ENCODE measurements at regions not wholly inside any gene's neighbourhood (a gene's known extent, or its start where the extent isn't known, plus 50 kb on each side); places are given as distances from the start of the nearest gene placed in this dataset.

DNA sequence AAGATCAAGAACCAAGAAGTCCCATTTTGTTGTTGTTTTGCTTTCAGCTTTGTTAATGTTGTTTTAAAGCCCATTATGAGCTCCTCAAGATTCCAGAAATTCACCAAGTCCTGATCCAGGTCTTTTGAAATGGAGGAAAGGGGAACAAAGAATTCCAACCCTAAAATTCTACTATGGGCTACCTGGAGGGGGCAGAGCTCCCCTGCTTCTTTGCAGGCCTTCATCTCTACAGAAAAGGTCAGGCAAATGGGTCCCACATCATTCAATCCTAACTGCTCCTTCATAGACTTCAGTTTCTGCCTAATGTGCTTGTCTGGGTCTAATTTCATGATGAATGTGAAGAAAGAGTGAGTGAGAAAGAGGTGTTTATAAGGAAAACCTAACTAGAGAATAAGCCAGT lies 375.5 kb downstream of the TOX3 start:
- H3K4me3 ChIP-seq (ENCODE audit: low read depth, low read length) = no peak overlapping the region
- no peak for DNase-seq (ENCODE audit: low read depth)
- TF ChIP-seq, protein P1, sequence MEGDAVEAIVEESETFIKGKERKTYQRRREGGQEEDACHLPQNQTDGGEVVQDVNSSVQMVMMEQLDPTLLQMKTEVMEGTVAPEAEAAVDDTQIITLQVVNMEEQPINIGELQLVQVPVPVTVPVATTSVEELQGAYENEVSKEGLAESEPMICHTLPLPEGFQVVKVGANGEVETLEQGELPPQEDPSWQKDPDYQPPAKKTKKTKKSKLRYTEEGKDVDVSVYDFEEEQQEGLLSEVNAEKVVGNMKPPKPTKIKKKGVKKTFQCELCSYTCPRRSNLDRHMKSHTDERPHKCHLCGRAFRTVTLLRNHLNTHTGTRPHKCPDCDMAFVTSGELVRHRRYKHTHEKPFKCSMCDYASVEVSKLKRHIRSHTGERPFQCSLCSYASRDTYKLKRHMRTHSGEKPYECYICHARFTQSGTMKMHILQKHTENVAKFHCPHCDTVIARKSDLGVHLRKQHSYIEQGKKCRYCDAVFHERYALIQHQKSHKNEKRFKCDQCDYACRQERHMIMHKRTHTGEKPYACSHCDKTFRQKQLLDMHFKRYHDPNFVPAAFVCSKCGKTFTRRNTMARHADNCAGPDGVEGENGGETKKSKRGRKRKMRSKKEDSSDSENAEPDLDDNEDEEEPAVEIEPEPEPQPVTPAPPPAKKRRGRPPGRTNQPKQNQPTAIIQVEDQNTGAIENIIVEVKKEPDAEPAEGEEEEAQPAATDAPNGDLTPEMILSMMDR (conservative IDR thresholded peaks at IDR 0.05; ENCODE audit: low read depth, low read length) = no peak

DNA sequence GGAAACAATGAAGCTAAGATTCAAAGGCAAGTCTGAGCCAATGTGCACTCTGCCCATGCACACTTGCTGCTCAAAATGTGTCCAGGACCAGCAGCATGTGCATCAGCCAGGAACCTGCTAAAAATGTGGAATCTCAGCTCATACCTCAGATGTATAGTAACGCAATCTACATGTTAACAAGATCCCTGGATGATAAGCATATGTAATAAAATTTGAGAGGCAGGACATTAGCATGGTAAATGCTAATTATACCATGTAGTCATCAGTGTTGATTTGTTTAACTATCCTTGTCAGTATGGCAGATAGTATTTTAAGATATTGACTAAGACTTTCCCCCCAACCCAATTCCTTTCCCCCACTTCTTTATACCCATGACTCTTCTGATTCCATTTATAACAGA lies 379.6 kb downstream of the TOX3 start:
- no peak overlapping the region for H3K4me3 ChIP-seq (ENCODE audit: low read depth, low read length)
- DNase-seq (ENCODE audit: low read depth) = no peak
- TF ChIP-seq, protein P1 (conservative IDR thresholded peaks at IDR 0.05; ENCODE audit: low read depth, low read length) = no peak

DNA sequence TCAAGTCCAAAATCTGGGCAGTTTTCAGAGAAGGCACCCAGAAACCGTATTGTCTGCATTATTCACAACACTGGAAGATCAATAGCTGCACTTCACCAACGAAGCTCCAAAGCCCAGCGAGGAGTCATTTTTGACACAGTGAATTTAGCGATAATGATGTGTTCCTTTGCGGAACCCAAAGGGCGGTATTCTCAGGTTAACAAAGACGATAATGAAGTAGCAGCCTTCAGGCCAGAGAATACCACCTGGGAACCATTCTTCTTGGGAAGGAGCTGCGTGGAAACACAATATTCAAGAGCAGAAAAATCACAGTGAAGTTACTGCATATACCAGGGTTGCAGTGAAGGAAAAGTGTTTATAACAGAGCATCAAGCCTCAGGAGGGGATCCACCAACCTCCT lies 381.0 kb downstream of the TOX3 start:
- H3K4me3 ChIP-seq (ENCODE audit: low read depth, low read length) = no peak overlapping the region
- TF ChIP-seq, protein P1 (conservative IDR thresholded peaks at IDR 0.05; ENCODE audit: low read depth, low read length) = no peak
- no peak for DNase-seq (ENCODE audit: low read depth)

DNA sequence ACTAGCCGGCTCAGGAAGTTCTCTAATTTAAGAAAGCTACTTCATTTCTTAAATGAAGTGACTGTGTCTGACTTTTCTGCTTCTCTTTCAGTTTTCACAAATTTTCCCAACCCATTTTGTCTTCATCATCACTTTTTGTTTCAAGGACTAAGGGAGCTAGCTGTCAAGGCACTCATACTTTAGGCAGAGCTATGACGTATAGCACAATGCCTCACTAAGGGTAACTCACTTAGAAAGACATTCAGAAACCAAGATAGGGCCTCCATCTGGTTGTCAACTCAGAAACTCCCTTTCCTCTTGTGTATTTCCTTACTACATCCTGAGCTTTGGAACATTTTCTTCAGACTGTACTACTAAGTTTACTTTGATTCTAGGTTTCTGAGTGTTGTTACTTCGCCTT lies 397.9 kb downstream of the TOX3 start:
- H3K4me3 ChIP-seq (ENCODE audit: low read depth, low read length) = no peak overlapping the region
- TF ChIP-seq, protein P1 (conservative IDR thresholded peaks at IDR 0.05; ENCODE audit: low read depth, low read length) = no peak
- DNase-seq (ENCODE audit: low read depth) = no peak

DNA sequence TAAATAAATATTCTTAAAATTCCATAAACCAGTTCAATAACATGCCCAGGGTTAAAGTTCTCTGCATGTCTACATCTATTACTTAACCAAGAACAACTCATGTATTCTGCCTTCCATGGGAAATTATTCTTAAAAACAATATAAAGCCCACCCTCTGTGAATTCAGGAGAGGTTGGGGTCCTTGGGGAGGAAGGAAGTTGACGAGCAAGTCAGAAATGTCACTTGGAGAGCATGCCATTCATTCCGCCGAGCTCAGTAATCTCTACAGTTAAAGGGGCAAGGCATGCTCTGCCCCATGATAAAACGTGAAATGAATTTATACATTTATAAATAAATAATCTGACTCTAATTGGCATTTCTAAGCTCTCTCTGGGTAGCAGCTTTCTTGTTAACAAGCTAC lies 405.1 kb downstream of the TOX3 start:
- DNase-seq (ENCODE audit: low read depth) = no peak
- H3K4me3 ChIP-seq (ENCODE audit: low read depth, low read length) = no peak overlapping the region
- TF ChIP-seq, protein P1 (conservative IDR thresholded peaks at IDR 0.05; ENCODE audit: low read depth, low read length) = no peak

DNA sequence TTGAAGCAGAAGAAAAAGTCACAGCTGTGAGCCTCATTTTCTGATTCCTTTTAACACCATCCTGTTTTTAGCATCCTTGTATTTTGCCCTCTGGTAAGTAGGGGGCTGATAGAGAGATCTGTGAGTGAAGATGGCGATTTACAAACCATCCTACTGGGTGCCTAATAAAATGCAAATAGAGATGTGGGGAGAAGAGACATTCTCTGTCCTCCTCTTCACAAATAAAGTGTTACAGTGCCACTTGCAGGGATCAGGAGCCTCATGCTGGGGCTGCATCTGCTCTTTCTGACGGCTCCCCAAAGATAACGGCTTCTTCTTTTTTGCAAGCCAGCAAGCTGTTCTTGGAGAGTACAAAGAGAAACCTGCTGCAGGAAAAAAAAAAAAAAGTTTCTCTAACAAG lies 418.6 kb downstream of the TOX3 start:
- H3K4me3 ChIP-seq (ENCODE audit: low read depth, low read length) = no peak overlapping the region
- DNase-seq (ENCODE audit: low read depth) = no peak
- TF ChIP-seq, protein P1 (conservative IDR thresholded peaks at IDR 0.05; ENCODE audit: low read depth, low read length) = no peak

DNA sequence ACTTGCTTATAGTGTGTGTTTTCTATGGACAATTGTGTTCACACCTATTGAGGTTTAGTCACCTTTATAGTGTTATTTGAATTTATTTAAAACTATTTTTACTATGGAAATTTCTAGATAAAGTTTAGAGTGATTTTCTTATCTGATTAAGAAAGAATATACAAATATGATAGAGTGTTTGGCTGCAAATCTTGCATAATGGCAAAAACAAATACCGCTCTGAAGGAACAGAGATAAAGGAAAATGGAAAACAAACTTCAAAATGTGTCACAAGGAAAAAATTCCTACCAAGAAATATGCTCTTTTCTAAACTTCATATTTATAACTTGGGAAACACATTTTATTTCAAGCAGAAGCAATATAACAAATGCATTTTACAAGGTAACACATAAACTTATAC lies 423.1 kb downstream of the TOX3 start:
- TF ChIP-seq, protein P1 (conservative IDR thresholded peaks at IDR 0.05; ENCODE audit: low read depth, low read length) = no peak
- no peak overlapping the region for H3K4me3 ChIP-seq (ENCODE audit: low read depth, low read length)
- DNase-seq (ENCODE audit: low read depth) = no peak

All from epithelial cell of proximal tubule (primary cell).